ENCODE measurements at regions not wholly inside any gene's neighbourhood (a gene's known extent, or its start where the extent isn't known, plus 50 kb on each side); places are given as distances from the start of the nearest gene placed in this dataset.

GRCh38 chr2:120461092-120461491 lies 115.2 kb downstream of the INHBB start:
- DNase-seq (ENCODE audit: low spot score) (no peak), FAIRE-seq (no peak), ATAC-seq (no peak)
- ChIA-PET POLR2A (no interaction called here), CTCF (ENCODE audit: low intra/inter-chr PET ratio, low total read pairs) (no interaction called here)
- H3K4me3 ChIP-seq (replicated peaks in 1 of 3; ENCODE audit: insufficient read depth in 1 of 3, low read depth in 2 of 3, low read length in 3 of 3), result no peak overlapping the region
- H3K27me3 ChIP-seq (ENCODE audit: control insufficient read depth in 1 of 2, insufficient read depth in 2 of 2, low read length in 2 of 2), result no peaks in the 10 kb centered on the region
- H4K20me1 ChIP-seq (ENCODE audit: insufficient read depth, low read length), result no peaks in the 10 kb centered on the region
- no peak overlapping the region for H3K4me2 ChIP-seq (ENCODE audit: low read depth, low read length)
- intact Hi-C loops (cut with micrococcal nuclease; ENCODE audit: unreplicated experiment) (no loop called here), in situ Hi-C loops (cut with HindIII; ENCODE audit: extremely low pct_ligation_motif_present, low pct_unique_long_range_greater_than_20kb) (no loop called here)
- no peaks in the 10 kb centered on the region for H3K36me3 ChIP-seq (replicated peaks in 1 of 2; ENCODE audit: control insufficient read depth in 1 of 2, insufficient read depth in 2 of 2, low read length in 2 of 2)
- H3K4me1 ChIP-seq (ENCODE audit: insufficient read depth, low read length), result peaks cover 26% of the 10 kb centered on the region
- H3K27ac ChIP-seq (ENCODE audit: extremely low read length, insufficient read depth, low read length), result no peak overlapping the region
- TF ChIP-seq ZNF101 (CRISPR knock-in tag; IDR thresholded peaks at IDR 0.05; ENCODE audit: borderline replicate concordance, low read depth), result no peak
- no peak for TF ChIP-seq IRX3 (CRISPR knock-in tag; IDR thresholded peaks at IDR 0.05; ENCODE audit: borderline replicate concordance, low read depth)
- TF ChIP-seq KMT2B (CRISPR knock-in tag; IDR thresholded peaks at IDR 0.05), result no peak
- no peak for TF ChIP-seq ZFP1 (CRISPR knock-in tag; IDR thresholded peaks at IDR 0.05)
- no peak for TF ChIP-seq TOE1 (CRISPR knock-in tag; IDR thresholded peaks at IDR 0.05)
- no peak for TF ChIP-seq ZNF883 (CRISPR knock-in tag; IDR thresholded peaks at IDR 0.05; ENCODE audit: not compliant biosample characterization)
- TF ChIP-seq ZNF549 (CRISPR knock-in tag; IDR thresholded peaks at IDR 0.05), result no peak
- no peak for TF ChIP-seq ZNF878 (CRISPR knock-in tag; IDR thresholded peaks at IDR 0.05)
- no peak for TF ChIP-seq SRY (CRISPR knock-in tag; IDR thresholded peaks at IDR 0.05)
- TF ChIP-seq RARG (CRISPR knock-in tag; IDR thresholded peaks at IDR 0.05; ENCODE audit: low read depth), result no peak
- no peak for TF ChIP-seq SKI (IDR thresholded peaks at IDR 0.05; ENCODE audit: partially characterized antibody)
- TF ChIP-seq THRA (CRISPR knock-in tag; IDR thresholded peaks at IDR 0.05; ENCODE audit: borderline replicate concordance), result no peak
- no peak for TF ChIP-seq NR2F6 (IDR thresholded peaks at IDR 0.05)
- TF ChIP-seq NR2F6 (CRISPR knock-in tag; IDR thresholded peaks at IDR 0.05), result no peak
- TF ChIP-seq KDM1A (CRISPR knock-in tag; IDR thresholded peaks at IDR 0.05), result no peak
- TF ChIP-seq CBX2 (IDR thresholded peaks at IDR 0.05; ENCODE audit: low read depth, low read length), result no peak
- no peak for TF ChIP-seq CBX2 (CRISPR knock-in tag; IDR thresholded peaks at IDR 0.05; ENCODE audit: low read depth)
- no peak for TF ChIP-seq FOXO4 (CRISPR knock-in tag; conservative IDR thresholded peaks at IDR 0.05)
- TF ChIP-seq RBM39 (IDR thresholded peaks at IDR 0.05; ENCODE audit: low read depth, low read length, poor library complexity, severe bottlenecking), result no peak
- no TSS peak for BruUV-seq (replicated peaks)
- H3K9me3 ChIP-seq (ENCODE audit: low read length), result peaks cover 7% of the 10 kb centered on the region; the same call in 1 of the 2 replicates
- no peaks in the 10 kb centered on the region for H3K79me2 ChIP-seq (ENCODE audit: insufficient read depth, low read length)
- no peak overlapping the region for H2AFZ ChIP-seq (ENCODE audit: low read length)
- 88% methylated on average over 4 of the region's 5 CpGs for WGBS (ENCODE audit: low lambda C conversion rate)
- no peak overlapping the region for H3K9ac ChIP-seq (ENCODE audit: insufficient read depth, low read depth, low read length)
